ENCODE measurements at regions not wholly inside any gene's neighbourhood (a gene's known extent, or its start where the extent isn't known, plus 50 kb on each side); places are given as distances from the start of the nearest gene placed in this dataset.

- TF ChIP-seq POLR2A (IDR thresholded peaks at IDR 0.05; ENCODE audit: extremely low read depth, insufficient read length) (no peak), MAX (IDR thresholded peaks at IDR 0.05; ENCODE audit: low read depth, low read length) (no peak), CTCF (IDR thresholded peaks at IDR 0.05; ENCODE audit: low read depth, low read length) (no peak)
- no peak for DNase-seq (ENCODE audit: low read depth)
These were observed 451.4 kb downstream of the PTPRU start for GRCh38 chr1:29687601-29688244.

GRCh38 chr1:29687166-29687565 lies 450.8 kb downstream of the PTPRU start:
- TF ChIP-seq MAX (IDR thresholded peaks at IDR 0.05; ENCODE audit: low read depth, low read length) (no peak), CTCF (IDR thresholded peaks at IDR 0.05; ENCODE audit: low read depth, low read length) (no peak), POLR2A (IDR thresholded peaks at IDR 0.05; ENCODE audit: extremely low read depth, insufficient read length) (no peak), MYC (IDR thresholded peaks at IDR 0.05; ENCODE audit: low read depth, low read length) (no peak)
- no peak overlapping the region for H3K4me3 ChIP-seq (ENCODE audit: low read depth, low read length)
- DNase-seq (ENCODE audit: low read depth): no peak

More at GRCh38 chr1:29687601-29688244, 451.4 kb downstream of the PTPRU start:
- no peak overlapping the region for H3K4me3 ChIP-seq (ENCODE audit: low read depth, low read length)

- no peak for DNase-seq (ENCODE audit: low read depth)
- no peak overlapping the region for H3K4me3 ChIP-seq (ENCODE audit: low read depth, low read length)
- TF ChIP-seq MAX (IDR thresholded peaks at IDR 0.05; ENCODE audit: low read depth, low read length) (no peak), POLR2A (IDR thresholded peaks at IDR 0.05; ENCODE audit: extremely low read depth, insufficient read length) (no peak)
These were observed 449.9 kb downstream of the PTPRU start for GRCh38 chr1:29686012-29686930.

- DNase-seq (ENCODE audit: low read depth): no peak
- TF ChIP-seq MAX (IDR thresholded peaks at IDR 0.05; ENCODE audit: low read depth, low read length) (no peak), CTCF (IDR thresholded peaks at IDR 0.05; ENCODE audit: low read depth, low read length) (no peak), MYC (IDR thresholded peaks at IDR 0.05; ENCODE audit: low read depth, low read length) (no peak), POLR2A (IDR thresholded peaks at IDR 0.05; ENCODE audit: extremely low read depth, insufficient read length) (no peak)
- H3K4me3 ChIP-seq (ENCODE audit: low read depth, low read length): no peak overlapping the region
These were observed 449.1 kb downstream of the PTPRU start for GRCh38 chr1:29685387-29685786.

GRCh38 chr1:29684141-29684540 lies 447.8 kb downstream of the PTPRU start:
- no peak for DNase-seq (ENCODE audit: low read depth)
- H3K4me3 ChIP-seq (ENCODE audit: low read depth, low read length): no peak overlapping the region
- TF ChIP-seq MYC (IDR thresholded peaks at IDR 0.05; ENCODE audit: low read depth, low read length) (no peak), POLR2A (IDR thresholded peaks at IDR 0.05; ENCODE audit: extremely low read depth, insufficient read length) (no peak), CTCF (IDR thresholded peaks at IDR 0.05; ENCODE audit: low read depth, low read length) (no peak), MAX (IDR thresholded peaks at IDR 0.05; ENCODE audit: low read depth, low read length) (no peak)

GRCh38 chr1:29683472-29683871 lies 447.1 kb downstream of the PTPRU start:
- no peak for DNase-seq (ENCODE audit: low read depth)
- TF ChIP-seq CTCF (IDR thresholded peaks at IDR 0.05; ENCODE audit: low read depth, low read length) (no peak), MAX (IDR thresholded peaks at IDR 0.05; ENCODE audit: low read depth, low read length) (no peak), POLR2A (IDR thresholded peaks at IDR 0.05; ENCODE audit: extremely low read depth, insufficient read length) (no peak), MYC (IDR thresholded peaks at IDR 0.05; ENCODE audit: low read depth, low read length) (no peak)
- no peak overlapping the region for H3K4me3 ChIP-seq (ENCODE audit: low read depth, low read length)

Data from NB4 (cell line).